Myocyte (in vitro differentiated cells): ENCODE measurements at regions not wholly inside any gene's neighbourhood (a gene's known extent, or its start where the extent isn't known, plus 50 kb on each side); places are given as distances from the start of the nearest gene placed in this dataset.

Experiments
- DNase-seq: peaks from one replicate; pipeline ENCODE4 v3.0.0-alpha.2; 2012; ENCODE audit warnings: low read depth

DNA sequence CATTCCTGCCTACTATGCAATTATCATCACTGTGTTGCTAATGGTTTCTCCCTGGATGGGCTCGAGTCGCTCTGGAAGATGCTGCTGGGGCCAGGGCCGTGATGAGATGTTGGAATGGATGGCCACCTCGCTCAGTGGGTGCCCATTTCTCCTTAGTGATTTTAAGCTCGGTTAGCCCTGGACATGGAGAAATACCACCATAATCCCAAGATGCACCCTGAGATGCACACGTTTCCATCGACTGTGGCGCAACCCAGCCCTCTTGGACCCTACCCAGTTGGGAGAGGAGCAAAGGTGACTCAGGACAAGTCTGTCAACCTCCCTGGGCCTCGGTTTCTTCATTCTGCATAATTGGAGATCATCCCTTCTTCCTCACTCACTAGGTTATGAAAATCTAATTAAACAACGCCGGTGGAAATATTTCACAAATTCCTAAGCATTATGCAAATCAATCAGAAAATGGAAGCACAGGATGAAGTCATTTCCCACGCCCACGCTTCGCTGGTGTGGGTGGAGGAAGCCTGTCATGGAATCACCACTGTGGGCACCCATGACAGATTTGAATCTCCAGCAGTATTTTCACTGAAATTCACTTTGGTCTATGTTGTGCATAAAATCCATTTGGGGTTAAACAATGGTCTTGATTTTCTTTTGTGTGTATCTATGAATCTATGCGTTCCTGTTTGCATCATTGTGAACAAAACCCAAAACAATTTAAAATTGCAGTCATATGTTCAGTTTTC lies 195.2 kb downstream of the AXIN2 start:
- DNase-seq, result no peak

DNA sequence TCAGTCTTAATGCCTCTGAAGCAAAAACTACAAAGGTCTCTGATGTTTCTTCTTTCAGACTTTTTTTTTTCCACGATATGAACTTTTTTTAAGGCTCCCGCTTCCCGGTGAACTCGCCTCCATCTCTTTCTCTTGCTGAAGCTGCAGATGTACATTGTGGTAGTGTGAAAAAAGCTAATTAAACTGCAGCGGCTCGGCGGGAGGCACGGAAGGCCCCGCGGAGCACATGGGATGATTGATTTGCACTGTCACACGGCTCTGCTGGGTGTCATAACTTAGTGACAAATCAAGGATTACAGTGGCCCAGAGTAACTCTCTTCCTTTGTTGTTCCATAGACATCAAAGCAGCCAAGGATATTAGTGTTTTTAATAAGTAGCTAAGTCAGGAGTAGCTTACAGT lies 196.3 kb downstream of the AXIN2 start:
- no peak for DNase-seq

DNA sequence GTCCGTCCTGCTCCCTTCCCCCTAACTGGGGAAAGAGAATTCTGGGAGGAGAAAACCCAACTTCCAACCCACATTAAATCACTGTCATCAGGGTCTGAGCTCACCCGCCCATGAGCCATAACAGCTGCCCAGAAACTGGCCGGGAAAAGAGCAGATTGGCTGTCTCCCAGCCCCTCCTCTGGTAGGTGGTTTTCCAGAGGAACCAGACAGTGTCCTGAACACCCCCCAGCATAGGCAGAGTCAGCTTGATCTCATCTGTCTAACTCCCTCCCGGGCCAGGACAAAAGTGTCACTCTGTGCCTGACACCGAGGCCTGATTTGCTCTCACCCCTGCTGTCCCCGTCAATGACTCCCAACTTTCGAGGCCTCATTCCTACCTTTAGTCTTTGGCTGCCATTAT lies 197.0 kb downstream of the AXIN2 start:
- DNase-seq, result peak; percentile 3

DNA sequence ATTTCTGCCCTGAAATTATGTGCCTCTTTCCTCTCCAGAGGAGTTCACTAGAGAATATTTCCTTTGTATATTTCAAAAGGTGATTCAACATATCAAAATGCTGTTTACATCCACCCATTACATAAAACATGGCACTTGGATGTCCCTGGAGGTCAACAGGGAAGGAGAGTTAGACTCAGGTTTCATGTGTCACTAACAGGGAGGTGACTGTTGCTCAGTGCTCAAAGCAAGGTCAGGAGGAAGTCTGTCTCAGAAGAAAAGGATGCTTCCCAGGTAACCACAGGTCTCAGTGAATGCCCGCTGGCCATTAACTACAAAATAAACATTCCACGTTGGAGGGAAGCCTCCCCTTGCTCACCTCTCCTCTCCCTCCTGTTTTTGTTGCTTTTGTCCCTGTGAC lies 198.6 kb downstream of the AXIN2 start:
- DNase-seq, result no peak

DNA sequence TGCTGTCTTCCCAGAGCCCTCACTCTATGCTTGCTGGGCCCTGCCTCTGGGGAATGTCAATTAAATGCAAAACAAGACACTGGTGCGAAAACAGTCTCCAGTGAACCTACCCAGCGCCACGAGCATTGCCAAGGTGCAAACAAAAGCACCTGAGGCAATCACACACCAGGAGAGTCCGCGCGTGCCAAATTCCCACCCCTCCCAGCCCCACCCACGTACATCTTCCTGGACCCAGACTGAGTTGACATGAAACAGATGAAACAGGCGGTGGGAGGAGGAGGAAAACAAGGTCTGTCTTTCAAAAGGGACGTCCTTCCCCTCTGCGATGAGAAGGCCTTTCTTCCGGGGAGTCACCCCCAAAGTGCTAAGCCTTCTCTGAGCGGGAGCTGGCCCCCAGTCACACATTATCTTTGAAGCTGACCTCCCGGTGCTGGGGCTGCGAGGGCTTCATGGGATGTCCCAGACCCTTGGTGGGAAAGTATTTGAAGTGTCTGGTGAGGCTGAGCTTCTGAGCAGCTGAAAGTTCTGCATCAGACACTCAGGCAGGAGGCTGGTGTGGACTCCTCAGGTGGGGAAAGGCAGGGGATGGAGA lies 200.4 kb downstream of the AXIN2 start:
- DNase-seq, result no peak

DNA sequence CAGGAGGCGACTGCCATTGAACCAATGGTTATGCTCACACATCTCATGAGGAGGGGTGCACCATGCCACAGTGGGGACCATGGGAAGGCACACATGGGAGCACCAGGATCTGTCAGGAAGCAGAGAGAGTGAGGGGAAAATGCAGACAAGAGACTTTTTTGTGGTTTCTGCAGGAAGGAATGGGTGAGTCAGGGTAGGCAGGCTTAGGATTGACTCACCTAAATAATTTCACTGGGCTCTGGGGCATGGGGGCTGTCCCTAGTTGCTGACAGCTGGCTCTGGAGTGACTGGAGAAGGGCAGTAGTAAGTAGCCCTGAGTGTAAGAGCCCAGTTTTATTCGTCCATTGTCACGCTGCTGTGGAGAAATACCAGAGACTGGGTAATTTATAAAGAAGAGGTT lies 202.4 kb downstream of the AXIN2 start:
- DNase-seq, result peak; percentile 82

DNA sequence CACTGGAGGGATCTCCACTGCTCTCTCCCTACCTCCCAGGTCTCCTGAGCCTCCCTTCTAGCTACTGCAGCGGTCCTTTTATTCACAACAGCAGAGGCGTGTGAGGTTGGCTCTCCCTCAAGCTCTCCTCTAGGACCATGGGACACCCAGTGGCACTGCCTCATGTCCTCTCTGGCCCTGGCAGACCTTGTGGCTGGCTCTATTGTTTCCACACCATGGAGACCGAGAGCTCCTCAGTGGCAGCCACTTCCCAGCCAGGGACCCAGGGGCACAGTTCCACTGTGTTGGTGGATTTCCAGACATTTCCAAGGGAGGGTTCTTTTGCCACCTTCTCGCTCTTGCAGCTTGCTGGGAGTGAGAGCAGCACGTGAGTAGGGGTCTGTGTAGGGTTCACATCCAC lies 204.9 kb downstream of the AXIN2 start:
- no peak for DNase-seq

DNA sequence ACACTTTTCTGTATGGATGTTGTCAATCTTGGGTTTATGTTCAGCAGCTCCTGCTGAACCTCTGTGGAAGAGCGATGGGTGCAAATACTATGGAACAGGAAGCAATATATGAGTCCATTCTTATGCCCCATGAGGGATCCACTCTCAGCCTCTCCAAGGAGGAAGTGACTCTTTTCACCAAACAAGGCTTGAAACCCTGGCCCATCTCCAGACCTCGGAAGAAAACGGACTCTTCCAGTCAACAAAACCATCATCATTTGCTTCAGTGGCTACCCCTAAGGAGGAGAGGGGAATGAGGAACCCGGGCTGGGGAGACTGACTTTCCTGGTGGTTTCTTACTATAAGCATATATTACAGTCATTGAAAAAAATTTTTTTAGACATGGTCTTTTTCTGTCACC lies 206.2 kb downstream of the AXIN2 start:
- DNase-seq, result no peak

DNA sequence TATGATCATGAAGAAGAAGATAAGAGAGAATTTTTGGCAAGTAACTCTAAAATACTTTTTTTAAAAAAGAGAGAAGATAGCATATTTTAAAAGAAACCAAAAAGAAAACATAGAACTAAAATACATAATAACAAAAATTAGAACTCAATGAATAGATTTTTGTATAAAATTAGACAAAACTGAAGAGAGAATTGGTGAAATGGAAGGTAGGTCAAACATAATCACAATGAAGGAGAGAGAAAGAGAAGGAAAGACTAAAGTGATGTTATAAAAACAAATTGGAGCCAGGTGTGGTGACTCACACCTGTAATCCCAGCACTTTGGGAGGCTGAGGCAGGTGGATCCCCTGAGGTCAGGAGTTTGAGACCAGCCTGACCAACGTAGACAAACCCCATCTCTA lies 211.5 kb downstream of the AXIN2 start:
- DNase-seq, result no peak

DNA sequence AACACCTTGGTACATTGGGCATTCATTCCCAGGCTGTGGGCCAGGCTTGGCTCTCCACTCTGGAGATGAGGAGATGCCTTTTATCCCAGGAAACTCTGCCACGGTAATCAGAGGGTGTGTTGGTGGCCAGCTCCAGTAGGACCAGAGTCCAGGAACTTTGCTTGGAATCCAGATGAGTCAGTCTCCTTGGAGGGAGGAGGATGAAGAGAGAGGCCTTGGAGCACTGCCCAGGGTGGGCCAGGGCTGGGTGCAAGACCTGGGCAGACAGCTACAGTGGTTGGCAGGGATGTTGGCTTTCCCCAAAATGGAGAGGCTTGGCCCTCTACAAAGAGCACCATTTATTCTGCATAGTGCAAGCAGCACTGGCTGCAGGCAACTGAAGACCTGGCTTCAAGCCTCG lies 209.0 kb downstream of the RGS9 start:
- no peak for DNase-seq

DNA sequence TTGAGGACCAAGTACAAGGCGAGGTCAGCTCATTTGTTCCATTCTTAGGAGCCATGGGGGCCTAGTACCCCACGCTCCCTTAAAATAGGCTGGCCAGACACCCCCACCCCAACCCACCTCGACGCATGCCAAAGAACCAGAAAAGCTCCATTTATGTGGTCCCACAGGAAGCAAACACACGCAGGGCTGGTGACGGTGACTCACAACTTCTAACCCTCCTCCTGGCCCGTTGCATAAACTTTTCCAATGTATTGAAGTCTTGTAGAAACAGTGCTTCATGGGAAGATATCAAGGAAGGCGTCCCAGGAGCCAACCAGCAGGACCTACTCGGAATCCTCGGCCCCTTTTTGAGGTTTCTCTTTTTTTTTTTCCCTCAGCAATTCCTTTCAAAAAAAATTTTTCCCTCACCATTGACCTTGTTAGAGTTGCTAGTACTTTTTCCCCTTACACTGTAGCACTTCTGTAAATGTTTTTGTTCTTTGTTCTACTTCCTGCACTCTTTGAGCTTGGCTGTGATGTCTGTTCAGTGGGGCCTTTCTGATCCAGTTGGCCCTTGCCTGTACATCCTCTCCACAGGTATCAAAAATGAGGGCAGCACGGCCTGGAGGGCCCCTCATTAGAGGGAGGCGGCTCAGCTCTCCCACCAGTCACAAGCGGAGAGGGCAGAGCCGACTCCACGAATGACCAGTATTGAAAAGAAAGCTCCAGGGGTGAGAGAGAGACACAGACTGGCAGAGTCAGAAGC lies 208.3 kb downstream of the RGS9 start:
- no peak for DNase-seq

DNA sequence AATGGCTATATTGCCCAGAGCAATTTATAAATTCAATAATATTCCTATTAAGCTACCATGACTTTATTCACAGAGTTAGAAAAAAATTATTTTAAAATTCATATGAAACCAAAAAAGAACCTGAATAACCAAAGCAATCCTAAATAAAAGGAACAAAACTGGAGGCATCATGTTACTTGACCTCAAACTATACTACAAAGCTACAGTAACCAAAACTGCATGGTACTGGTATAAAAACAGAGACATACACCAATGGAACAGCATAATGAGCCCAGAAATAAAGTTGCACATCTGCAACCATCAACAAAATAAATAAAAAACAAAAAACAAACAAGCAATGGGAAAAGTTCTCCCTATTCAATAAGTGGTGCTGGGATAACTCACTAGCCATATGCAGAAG lies 203.2 kb downstream of the RGS9 start:
- DNase-seq, result no peak

DNA sequence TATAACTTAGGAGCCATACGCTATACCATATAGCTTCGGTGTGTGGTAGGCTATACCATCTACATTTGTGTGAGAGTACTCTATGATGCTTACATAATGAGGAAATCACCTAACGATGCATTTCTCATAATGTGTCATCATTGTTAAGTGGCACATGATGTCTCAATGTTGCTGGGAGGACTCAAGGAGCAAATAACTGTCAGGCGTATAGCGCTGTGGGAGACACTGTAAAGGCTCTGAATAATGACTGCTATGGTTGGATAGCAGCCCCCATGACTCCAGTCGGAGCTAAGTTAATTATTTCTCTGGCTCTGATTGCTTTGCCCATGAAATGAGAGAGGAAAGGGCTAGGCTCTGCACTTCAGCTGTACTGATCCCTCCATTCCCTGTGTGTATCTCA lies 197.2 kb downstream of the RGS9 start:
- no peak for DNase-seq

DNA sequence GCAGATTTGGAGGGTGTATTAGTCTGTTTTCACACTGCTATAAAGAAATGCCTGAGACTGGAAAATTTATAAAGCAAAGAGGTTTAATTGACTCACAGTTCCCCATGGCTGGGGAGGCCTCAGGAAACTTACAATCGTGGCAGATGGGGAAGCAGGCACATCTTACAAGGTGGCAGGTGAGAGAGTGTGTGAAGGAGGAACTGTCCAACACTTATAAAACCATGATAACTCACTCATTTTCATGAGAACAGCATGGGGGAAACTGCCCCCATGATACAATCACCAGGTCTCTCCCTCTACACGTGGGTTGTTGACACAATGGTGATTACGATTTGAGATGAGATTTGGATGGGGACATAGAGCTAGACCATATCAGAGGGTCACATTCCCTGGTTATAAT lies 195.6 kb downstream of the RGS9 start:
- DNase-seq, result no peak

DNA sequence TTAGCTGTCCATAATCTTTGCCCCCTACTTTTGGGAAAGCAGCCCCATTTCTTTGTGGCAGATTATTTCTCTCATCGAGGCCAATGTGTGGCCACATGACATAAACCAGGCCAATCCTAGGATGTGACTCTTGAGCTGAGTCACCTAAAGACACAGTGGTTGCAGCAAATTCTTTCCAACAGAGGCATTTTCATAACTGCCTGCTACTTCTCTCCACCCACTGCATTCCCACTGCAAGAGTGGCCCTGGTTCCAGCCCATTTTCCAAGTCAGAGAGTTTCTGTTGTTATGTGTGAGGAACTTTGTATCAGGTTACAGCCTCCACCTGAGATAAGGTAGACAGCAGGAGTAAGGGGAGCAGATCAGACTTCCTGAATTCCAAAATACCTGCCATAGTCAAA lies 195.2 kb downstream of the RGS9 start:
- no peak for DNase-seq

DNA sequence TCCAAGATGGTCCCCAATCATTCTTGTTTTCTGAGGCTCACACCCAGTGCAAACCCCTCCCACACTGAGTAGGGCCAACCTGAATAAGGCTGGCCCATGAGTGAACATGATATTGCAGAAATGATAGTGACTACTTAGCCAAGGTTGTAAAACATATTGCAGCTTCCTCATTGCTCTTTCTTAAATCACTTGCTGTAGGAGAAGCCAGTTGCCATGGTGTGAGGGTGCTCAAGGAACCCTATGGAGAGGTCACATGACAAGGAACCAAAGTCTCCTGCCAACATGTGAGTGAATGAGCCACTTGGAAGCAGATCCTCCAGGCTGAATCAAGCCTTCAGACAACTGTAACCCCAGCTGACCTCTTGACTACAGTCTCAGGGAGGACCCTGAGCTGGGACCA lies 191.4 kb downstream of the RGS9 start:
- no peak for DNase-seq

DNA sequence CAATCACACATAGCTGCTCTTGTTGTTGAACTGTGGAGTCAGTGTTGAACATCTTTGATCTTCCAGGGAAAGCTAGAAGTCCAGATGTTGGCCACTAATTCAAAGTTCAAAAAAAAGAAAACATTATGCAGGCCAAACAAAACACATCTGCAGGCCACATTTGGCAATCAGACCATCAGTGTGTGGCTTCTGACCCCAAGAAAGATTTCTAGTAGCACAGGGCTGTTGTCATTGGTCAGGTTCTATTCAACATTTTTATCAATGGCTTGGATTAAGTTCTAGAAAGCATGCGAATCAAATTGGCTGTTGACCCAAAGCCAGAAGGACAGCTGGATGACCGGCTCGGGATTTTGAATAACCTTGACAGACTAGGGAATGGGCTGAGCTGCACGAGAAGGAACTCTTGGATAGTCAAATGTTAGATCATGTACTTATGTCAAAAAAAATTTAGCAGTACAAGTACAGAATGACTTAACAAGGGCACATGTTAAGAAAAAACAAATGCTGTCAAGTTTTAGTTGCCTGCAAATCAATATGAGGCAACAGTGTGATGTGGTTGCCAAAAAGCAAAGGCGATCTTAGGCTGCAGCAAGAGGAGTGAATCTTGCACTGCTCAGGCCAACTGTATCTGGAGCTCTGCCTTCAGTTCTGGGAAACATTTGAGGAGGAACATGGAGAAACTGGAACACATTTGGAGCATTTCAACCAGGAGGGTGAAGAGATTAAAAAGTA lies 187.6 kb downstream of the RGS9 start:
- no peak for DNase-seq

DNA sequence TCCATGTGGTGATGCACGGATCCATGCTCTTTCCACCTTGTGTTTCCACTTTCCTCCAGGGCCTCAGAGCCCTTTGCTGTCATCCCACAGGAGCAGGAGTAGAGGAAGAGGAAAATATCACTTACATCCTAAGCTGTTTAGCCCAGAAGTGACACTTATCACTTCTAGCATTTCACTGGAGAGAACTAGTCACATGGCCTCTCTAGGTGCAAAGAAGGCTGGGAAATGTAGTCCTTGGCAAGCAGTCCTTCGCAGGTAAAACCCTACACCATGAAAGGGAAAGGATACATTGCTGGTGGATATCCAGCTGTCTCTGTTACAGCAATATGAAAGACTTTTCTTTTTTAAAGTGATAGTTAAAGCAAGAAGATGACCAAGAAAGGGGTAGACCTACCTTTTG lies 185.9 kb downstream of the RGS9 start:
- no peak for DNase-seq

DNA sequence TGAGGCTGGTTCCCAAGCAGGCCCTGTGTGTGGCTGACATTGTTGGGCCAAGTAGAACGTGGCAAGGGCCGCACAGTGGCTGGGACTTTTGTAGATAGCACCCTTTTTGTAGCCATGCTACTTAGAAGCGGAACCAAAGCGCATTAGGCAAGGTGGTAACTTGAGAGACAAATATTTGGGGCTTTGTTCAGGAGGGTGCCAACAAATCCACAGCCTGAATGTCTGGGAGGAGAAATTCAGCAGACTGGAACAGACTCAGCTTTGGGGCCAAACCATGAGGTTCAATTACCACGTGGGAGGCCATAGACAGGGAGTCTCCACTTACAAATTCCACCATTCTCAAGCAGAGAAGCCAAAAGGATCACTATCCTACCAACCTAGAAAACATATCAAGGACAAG lies 183.7 kb downstream of the RGS9 start:
- no peak for DNase-seq

DNA sequence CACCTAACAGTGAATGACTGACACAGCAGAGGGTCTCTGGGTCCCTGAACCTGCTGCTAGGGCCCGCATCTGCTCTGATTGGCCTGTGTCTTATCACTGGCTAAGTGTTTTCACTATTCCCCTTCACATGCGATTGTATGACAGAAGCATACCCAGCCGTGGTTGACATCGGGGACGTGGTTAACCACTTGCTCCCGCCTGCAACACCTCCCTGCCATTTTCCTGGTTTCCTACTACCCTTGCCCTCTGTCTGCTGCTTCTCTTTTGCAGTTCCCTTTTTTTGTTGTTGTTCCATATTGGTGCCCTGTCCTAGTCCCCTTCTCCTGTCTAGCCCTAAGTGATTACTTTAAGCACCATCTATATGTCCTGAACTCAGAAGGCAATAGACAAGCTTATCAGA lies 177.0 kb downstream of the RGS9 start:
- DNase-seq, result peak; percentile 57

DNA sequence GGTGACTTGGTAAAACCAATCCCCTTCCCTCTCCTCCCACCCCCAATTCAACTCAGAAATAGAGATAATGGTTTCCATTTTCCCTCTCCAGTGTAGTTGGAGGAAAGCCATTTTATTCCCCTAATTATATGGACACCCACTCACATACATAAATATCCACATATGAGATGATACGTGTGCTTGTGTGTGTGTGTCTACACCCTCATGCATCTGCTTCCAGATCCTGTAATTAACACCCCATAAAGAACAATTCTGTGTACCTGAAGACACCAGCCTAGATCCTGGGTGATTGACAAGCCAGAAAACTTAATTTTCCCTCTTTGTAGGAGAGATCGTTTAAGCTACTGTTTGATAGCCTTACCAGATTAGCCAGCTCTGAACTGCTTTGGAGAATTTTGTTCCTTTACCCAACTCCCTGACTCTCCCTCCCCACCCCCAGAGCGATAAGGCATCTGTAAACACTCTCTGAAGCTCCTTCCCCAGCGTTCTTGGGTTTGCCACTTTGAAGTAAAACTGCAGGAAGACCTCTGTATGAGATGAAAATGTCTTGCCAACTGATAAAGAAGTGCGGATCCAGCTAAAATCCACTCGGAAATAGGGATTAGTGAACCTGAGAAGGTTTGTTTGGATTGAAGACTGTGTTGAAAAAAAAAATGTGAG lies 175.7 kb downstream of the RGS9 start:
- DNase-seq, result no peak

DNA sequence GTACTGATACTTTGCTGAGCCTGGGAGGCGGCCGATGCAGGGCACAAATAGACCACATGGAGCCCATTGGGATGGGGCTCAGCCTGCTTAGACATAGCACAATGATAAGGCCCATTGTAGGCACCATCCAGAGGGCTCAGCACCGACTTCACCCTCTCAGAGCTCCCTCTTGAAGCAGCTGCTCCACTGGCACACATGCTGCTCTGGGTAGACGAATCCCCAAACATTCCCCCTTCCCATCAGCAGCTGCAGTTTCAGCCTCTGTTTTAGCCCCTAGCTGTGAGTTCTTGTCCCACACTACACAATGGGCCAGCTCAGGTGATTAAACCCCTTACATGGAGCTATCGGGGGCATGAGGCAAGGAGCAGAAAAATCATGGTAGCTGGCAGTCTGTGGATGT lies 174.1 kb downstream of the RGS9 start:
- no peak for DNase-seq
